Mucosa of gallbladder (tissue), 1 donor: ENCODE measurements at regions not wholly inside any gene's neighbourhood (a gene's known extent, or its start where the extent isn't known, plus 50 kb on each side); places are given as distances from the start of the nearest gene placed in this dataset.

Source experiments
- DNase-seq: peaks from one replicate; pipeline ENCODE4 v3.0.0-alpha.2; 2020; ENCODE audit warnings: low spot score
- donor health status: DM: no; HTN: no; CAD: no.

DNA sequence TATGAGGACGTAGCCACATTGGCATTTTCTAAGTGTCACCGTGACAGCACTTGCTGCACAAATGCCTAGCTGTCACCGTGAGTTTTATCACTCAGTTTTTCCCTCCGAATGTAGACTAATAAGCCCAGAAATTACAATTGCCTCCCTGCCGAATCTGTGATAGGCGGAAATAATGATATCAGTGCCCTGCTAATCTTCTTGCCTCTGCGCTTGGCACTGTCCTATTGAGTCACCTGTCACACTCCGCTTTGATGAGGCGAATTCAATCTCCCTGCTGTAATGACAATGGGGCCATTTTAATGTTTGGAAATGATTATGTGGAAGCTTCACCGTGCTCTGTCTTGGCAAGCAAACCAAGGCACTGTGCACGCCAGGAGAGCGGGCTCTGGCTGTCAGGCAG, 112.8 kb downstream of the LINC00237 start:
- no peak for DNase-seq

DNA sequence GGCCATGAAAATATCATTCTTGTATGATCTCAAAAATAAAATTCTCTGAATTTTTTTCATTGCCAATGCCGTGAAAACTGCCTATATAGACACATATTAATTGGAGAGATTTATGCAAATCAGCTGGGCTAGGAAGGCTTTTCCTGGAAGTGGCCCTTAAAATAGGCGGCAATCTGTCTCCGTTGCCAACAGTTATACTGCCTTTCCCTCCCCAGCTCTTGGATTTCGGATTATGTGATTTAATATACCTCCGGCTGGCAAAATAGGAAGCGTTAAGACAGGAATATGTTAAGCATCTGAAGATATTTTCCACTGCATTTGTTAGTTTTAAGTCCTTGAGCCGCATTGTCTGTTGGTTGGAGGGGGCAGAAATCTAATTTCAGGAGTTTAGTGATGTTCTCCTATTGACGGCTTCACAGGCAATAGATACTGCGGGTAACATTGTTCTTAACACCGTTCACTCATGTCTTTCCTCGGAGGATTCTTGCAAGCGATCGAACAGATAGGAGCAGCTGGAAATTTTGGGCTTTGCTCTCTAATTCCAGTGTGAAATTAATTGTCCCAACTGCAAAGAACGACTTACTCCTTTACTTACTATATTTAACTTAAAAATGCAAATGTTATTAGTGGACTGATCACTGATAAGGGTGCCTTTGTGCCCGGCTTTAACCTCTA, 113.3 kb downstream of the LINC00237 start:
- no peak for DNase-seq

- no peak for DNase-seq
These were observed 113.9 kb downstream of the LINC00237 start for GRCh38 chr20:20992277-20992676.

- DNase-seq: no peak
These were observed 117.1 kb downstream of the LINC00237 start for GRCh38 chr20:20989081-20989480.

DNA sequence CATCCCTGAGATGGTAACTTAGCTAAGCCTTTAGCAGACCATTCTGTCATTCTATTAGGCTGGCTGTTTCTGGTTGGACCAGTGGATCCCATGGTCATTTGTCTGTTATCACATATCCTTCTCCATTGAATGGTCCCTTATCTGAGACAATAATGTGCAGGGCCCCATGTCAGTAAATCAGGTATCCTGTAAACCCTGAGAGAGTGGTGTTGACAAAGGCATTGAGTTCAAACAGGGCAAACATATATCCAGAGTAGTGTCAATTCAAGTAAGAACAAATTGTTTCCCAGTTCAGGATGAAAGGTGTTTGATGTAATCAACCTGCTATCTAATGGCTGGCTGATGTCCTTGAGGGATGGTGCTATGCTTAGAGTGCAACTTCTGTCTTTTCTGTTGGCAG, 126.2 kb downstream of the LINC00237 start:
- no peak for DNase-seq

- DNase-seq: no peak
These were observed 128.4 kb downstream of the LINC00237 start for GRCh38 chr20:20977786-20978185.

- DNase-seq: no peak
These were observed 133.7 kb downstream of the LINC00237 start for GRCh38 chr20:20972490-20972889.

DNA sequence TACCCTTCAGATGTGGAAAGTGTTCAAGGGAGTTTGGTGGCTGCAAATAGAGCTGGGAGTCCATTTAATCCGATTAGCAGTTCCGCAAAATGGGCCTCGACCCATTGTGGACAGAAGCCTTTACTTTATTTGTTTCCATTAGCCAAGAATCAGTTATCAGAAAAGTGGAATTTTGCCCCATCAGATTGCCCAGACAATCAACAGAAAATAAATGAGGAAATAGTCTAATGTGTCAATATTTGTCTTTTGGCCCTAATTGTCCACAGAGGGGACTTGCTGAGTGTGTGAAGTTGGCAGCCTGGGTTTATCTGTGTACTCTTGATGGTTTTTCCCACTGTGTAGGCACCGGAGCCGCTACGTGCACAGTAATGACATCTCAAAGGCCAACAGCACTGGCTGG, 134.3 kb downstream of the LINC00237 start:
- no peak for DNase-seq

DNA sequence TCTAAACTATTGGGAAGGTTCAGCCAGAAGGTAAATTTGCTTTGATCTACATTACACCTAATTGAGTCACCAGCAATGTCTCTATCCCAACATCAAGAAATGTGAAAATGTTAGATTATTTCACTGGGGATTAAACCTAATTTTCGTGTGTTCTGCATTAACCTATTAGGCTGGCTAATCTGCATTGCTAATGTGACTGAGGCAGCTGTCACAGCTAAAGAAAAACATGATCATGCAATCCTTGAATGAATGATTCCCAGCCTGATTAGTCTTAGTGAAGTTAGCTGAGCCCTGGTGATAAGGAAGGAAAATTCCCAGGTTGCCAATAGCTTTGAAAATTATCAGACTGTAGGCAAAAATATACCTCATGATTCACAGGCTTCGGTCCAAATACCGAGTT, 135.3 kb downstream of the LINC00237 start:
- no peak for DNase-seq

DNA sequence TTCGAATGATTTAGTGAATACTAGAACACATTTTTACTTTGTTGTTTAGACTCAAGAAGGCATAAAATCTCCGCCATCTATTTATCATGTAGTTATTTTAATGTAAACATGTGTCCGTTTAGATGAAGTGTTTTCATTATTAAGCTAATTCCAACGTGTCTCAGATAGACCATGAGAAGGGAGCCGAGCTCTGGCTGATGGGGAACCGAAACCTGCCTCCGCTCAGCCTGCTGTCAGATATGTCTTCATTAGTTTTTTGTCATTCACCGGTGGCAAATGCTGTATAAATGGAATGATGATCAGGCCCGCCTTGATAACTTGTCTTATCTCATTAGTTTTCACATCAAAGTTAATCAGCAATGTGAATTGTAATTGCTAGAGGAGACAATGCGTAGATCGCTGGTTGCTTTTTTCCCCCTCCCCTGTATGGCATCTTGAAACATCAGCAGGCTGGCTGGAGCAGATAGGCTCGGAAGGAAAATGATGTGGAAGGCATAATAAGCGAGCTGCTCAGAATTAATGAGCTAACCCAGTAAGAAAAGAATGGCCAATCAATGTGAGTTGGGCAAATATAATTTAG, 136.4 kb downstream of the LINC00237 start:
- no peak for DNase-seq

- no peak for DNase-seq
These were observed 138.5 kb downstream of the LINC00237 start for GRCh38 chr20:20967564-20968184.

DNA sequence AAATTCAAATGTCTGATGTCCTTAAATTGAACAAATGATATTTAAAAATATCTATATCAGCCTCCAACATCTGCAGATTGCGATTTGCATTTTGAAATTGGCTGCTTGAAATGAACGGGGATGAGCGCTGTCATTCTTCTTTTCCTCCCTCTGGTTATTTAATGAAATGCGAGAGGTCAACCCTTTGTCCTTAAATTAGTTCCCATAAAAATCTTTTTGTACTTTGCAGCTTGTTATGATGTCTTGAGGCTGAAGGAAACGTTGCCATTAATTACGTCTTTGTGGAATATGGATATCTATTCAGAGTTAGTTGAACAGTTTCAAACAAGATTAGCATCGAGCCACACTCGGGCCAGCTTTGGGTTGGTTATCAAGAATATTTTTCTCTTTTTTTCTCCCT, 140.0 kb downstream of the LINC00237 start:
- DNase-seq: no peak

- DNase-seq: no peak
These were observed 147.0 kb downstream of the LINC00237 start for GRCh38 chr20:20959031-20959755.

- DNase-seq: no peak
These were observed 149.6 kb downstream of the LINC00237 start for GRCh38 chr20:20956513-20956931.

GRCh38 chr20:20955892-20956291, 150.3 kb downstream of the LINC00237 start:
- no peak for DNase-seq

- no peak for DNase-seq
These were observed 152.2 kb downstream of the LINC00237 start for GRCh38 chr20:20953738-20954618.

- no peak for DNase-seq
These were observed 155.5 kb downstream of the LINC00237 start for GRCh38 chr20:20950620-20951019.

DNA sequence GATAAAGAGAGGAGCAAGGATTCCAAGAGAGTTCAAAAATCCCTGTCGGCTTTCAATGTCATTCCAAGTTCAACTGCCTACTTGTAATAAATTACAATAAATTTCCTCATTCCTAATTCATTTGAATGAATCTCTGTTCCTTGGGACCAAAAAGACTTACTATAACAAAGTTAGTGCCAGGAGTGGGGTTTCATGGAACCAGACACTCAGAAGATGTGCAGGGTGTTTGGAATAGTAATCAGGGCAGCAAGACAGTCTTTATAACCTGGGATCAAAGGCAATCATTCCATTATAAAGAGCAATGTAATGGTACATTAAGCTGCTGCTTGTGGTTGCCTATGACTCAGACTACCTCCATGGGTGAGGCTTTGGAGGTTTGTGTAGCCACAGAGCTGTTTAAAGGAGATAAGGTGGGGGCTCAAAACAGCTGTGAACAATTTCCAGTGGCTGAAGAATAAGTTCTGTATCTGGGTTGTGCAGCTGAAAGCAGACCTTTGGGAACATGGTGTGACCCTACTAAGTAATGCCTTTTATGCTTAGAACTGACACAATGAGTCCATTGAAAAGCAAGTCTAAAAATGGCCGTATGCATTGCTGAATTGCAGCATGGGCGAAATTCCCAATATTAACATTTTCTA, 159.9 kb downstream of the LINC00237 start:
- DNase-seq: no peak

- no peak for DNase-seq
These were observed 164.7 kb downstream of the LINC00237 start for GRCh38 chr20:20941468-20941889.

DNA sequence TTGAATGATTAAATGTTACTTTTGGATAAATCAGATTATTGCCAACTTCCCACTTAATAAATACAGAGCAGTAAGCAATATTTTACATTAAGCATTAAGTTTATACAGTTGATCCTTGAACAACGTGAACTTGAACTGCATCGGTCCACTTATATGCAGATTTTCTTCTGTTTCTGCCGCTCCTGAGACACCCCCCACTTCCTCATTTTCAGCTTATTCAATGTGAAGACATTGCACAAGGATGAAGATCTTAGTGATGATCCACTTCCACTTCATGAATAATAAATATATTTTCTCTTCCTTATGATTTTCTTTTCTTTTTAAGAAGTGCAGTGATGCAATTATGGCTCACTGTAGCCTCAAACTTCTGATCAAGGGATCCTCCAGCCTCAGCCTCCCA, 167.2 kb downstream of the LINC00237 start:
- no peak for DNase-seq

DNA sequence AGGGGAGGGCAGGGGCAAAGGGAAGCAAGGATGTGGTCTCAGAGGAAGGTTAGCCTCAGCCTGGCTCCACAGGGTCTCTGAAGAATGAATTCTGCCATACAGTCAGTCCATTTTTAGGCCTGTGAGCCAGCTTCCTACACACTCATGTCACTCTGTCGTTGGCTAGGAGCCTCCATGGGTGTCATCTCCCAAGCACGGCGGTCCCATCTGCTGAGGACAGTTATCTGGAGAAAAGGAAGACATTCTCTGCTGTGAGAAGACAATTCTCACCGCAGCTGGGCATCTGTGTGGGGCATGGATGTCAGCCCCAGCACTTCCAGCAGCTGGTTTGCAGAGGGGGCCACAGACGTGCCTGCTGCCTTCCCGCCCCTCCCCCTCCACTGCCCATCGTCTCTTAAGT, 167.6 kb downstream of the LINC00237 start:
- no peak for DNase-seq
